Muscle of back (tissue), 3 donors: ENCODE measurements at regions not wholly inside any gene's neighbourhood (a gene's known extent, or its start where the extent isn't known, plus 50 kb on each side); places are given as distances from the start of the nearest gene placed in this dataset.

ENCODE experiments used
- DNase-seq, 3 donors: peaks; one replicate each; pipeline versions ENCODE4 v3.0.0 to v3.0.0-alpha.2; 2013

DNA sequence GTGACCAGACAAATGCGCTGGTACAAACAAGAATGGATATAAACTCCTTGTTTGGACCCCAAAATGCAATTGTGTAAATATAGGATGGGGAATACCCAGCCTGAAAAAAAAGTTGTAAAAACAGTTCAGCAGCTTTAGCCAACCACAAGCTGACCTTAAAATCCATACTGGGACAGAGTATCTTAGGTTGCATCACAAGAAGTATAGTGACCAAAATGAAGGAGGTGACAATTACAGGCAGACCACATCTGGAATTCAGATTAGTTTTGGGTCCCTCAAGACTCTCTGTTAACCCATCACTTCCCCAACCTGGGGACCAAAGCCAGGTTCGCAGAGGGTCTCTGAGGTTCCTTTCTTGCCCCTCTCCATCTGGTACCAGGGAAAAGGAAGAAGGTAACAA is 115.9 kb upstream of the PRR20G start:
- no peak for DNase-seq

DNA sequence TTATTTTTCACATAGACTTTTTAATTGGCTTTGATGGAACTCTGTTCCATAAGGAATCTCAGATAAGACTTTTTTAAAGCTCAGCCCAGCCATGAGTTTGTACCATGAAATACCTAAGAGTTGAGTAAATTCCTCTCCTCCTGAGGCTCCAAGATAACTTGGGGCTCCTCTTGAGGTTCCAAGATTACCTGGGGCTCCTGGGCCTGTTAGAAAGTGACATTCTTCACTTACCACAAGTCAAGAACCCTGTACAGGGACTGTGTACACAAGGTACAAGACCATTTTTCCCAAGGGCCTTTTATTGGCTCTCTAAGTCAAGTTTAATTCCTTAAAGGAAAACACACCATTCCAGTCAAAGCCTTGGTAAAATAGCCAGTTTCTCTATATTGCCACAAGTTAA is 111.3 kb upstream of the PRR20G start:
- no peak for DNase-seq

DNA sequence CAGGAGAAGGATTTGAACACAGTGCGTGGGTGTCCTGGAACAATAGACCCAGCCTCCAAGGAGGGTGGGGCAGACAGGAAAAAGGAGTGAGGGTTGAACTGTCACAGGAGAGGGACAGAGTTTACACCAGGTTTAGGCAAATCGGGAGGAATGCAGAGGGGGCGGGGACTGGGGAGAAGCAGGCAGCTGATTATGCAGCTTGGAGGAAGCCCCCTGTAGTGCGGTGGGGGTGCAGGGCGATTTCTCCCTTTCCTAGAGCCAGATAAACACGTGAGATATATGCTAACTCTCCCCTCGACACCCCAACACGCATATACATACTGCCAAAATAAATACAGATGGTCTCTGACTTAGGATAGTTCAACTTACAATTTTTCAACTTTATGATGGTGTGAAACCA is 108.6 kb upstream of the PRR20G start:
- no peak for DNase-seq

DNA sequence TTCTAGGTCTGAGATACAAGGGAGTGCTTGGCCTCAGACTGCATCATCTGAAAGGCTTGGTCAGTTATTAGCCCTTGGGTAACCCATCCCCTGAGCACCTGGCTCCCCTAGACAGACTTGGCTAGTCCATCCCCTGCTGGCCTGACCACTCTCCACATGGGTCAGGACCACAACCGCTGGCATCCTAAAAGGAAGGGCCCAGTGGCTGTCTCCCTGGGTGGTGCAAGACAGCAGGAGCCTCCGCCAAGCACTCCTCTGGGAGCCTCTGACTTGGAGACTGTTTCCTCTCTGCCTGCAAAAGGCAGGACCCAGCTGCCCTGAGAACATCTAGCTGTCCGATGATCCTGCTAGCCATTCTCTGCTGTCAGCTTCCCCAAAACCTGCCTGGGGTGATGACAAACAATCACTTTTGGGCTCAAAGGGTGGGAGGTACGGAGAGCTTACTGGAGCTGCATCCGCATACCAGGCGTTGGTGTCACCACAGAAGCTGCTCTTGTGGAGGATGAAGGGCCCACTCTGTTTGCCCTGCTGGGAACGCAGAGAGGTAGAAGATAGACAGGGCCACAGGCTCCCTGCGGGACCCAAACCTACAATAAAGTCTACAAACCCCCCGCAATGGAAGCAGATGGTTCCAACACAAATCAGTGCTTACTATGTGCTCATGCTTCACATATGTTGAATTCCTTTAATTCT is 108.0 kb upstream of the PRR20G start:
- DNase-seq = no peak

DNA sequence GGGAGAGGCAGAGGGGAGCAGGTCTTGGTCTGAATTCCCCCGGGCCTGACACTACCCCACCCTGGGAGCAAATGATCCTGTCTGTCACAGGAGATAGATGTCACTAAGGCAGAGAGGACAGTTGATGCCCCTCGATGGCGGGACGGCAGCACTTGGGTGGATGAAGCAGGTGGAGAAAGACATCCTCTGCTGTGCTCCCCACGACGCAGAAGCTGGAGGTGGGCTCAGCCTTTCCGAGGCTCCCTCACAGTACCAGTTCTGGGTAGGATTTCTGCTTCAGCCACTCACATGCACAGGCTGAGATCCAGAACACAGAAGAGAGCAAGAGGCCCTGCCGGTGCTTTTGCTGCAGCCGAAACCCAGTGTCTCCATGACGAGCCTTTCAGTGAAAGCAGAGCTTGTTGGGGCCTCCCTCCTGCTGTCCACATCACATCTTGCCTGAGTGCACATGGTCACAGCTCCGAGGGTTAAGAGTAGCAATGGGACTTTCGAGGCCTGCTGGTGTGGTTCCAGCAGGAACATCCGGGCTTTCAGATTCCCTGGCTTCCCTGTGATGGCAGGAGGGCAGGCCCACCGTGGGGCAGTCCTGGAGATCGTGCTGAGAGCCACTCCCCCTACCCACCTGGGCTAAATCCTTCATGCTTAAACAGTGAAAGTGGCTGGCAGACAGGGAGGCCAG is 107.3 kb upstream of the PRR20G start:
- DNase-seq = no peak

DNA sequence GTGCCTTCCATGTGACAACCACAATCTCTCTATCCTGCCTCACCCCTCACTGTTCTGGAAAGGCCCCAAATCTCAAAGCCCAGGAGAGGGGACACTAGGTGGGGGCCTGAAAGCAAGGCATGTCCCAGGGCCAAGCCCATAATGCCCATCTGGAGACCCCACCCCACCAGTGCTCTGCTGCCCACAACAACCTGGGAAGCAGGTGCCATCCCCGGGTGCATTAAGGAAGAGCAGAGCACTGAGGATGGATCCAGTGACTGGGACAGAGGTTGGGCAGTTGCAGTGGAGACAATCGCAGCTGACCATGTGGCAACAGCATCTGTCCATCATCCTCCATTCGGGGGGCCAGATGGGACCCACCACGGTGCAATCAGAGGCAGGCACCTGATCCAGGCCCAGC is 106.2 kb upstream of the PRR20G start:
- no peak for DNase-seq

DNA sequence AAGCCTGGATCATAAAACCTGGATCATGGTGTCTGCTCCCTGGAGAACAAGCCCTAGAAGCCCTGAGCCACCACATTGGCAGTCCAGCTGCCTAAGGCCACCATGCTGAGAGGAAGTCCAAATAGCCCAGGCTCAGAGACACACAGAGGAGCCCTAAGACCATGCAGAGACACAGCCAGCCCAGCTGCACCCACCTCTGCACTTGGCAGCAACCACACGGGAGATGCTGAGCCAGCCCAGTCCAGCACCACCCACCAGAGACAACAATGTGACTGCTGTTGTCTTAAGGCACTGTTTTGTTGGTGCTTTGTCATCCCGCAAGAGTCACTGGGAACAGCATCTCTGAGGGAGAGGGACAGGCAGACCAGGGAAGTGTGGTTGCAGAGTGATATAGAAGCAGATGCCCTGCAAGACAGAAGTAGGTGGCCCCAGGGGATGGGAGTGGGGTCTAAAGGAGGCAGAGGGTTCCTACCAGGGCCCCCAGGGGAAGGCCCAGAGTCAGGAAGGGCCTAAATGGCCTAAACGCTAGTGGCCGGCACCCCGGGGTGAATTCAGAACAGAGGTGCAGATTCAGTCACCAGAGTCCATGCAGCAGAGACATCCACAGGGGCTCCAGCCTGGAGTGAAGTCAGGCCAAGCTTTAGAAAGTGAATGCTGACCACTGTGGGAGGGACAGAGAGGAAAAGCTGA is 105.4 kb upstream of the PRR20G start:
- DNase-seq = no peak

GRCh38 chr3:127392156-127392490 is 104.3 kb upstream of the PRR20G start:
- no peak for DNase-seq

GRCh38 chr3:127391436-127392155 is 103.8 kb upstream of the PRR20G start:
- DNase-seq = no peak

GRCh38 chr3:127390365-127391025 is 102.6 kb upstream of the PRR20G start:
- no peak for DNase-seq

DNA sequence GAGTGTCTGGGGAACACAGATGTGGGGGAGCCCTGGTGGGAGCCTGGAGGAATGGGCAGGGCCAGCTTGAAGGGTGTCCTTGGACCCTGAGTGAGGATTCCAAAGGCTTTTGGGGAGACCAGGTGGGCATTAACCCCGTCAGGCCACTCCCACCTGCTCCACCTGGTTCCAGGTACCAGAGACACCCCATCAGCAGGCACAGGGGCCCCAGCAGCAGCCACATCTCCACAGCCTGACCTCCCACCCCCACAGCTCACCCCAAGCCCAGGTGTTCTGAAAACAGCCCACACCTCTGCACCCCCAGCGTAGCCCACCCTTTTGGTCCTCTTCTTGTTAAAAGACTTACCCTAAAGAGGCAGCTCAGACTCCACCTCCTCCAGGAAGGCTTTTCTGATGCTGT is 102.1 kb upstream of the PRR20G start:
- DNase-seq = no peak

DNA sequence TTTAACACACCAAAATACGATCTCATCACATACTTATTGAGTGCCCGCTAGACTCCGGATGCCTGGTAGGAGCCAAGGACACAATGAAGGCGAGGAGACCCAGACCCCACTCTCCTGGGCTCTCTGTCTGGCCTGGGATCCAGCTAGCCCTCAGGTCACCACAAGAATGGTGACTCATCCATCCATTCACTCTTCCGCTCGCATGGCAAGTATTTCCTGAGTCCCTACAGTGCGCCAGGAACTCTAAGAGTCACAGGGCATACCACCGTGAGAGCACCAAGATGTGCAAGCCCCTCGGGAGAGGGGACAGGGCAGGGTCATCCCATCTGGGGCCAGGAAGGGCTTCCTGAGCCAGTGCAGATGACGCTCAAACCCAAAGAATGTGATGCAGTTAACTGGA is 101.6 kb upstream of the PRR20G start:
- no peak for DNase-seq

- DNase-seq = no peak
Measured at GRCh38 chr3:127388427-127388826, 100.6 kb upstream of the PRR20G start.

DNA sequence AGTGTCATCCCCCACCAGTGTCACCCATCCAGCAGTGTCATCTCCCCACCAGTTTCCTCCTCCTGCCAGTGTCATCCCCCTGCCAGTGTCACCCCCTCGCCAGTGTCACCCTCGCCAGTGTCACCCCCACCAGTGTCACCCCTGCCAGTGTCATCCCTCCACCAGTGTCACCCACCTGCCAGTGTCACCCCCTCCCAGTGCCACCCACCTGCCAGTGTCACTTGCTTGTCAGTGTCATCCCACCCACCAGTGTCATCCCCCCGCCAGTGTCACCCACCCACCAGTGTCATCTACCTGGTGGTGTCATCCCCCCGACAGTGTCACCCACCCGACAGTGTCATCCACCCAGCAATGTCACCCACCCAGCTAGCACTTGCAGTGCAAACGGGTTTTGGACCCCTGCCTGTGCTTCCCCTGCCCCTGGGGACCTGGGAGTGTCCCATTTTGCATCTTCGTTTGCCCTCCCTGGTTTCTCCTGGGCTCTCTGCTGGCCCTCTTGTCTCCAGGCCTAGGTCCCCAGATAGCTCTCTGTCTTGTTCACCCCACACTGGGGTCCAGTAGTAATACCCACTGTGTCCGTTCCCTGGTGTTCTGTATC is 99.8 kb upstream of the PRR20G start:
- no peak for DNase-seq

DNA sequence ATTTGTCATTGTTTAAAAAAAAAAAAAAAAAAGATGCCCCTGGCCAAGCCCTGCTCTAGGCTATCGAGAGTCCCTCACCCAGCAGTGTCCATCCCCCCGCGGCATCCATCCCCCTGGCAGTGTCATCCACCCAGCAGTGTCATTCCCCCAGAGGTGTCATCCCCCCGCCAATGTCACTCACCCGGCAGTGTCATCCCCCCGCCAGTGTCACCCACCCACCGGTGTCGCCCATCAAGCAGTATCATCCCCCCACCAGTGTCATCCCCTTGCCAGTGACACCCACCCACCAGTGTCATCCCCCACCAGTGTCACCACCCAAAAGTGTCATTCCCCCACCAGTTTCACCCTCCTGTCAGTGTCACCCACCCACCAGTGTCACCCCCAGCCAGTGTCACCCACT is 99.3 kb upstream of the PRR20G start:
- no peak for DNase-seq

DNA sequence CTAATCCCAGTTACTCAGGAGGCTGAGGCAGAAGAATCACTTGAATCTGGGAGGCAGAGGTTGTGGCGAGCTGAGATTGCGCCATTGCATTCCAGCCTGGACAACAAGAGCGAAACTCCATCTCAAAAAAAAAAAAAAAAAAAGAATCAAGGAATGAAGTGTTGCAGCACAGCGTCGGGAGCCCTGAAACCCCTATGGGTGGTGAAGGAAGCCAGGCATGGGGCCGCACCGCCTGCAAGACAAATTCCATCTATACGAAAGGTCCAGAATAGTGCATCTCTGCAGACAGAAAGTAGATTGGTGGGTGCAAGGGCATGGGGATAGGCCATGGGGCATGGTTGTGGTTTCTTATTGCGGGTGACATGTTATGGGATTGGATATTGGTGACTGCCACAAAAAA is 98.6 kb upstream of the PRR20G start:
- DNase-seq = no peak

GRCh38 chr3:127385540-127385870 is 97.7 kb upstream of the PRR20G start:
- DNase-seq = no peak

GRCh38 chr3:127384717-127385539 is 97.1 kb upstream of the PRR20G start:
- DNase-seq = no peak

DNA sequence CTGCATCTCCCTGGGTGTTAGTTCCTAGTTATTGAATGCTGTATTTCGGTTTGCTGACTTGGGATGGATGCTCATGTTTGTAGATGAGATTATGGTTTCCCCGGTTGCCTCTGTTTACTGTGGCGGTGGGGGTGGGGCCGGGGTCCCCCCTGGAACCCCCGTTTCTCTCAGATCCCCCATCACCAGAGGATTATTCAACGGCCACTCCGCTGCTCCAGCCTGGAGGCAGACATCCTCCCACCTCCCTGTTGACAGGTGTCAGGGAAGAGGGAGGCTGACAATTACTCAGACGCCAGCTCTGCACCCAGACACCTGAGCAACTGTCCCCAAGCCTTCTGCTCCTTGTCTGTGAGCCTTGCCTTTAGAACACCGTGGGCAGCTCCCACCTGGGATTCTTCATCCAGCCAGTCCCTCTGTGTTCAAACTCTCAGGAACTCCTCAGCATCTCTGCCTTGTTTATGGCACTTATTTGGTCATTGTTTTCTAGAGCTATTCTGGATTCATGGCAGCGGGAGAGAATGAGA is 95.9 kb upstream of the PRR20G start:
- DNase-seq = no peak

- DNase-seq = no peak
Measured at GRCh38 chr3:127377801-127378655, 90.2 kb upstream of the PRR20G start.
